HG03442 (cell line): ENCODE measurements at regions not wholly inside any gene's neighbourhood (a gene's known extent, or its start where the extent isn't known, plus 50 kb on each side); places are given as distances from the start of the nearest gene placed in this dataset.

ENCODE experiments used
- ATAC-seq: cut with Tn5 transposase; IDR thresholded peaks from one replicate; pipeline ENCODE4 v1.9.1; 2021; ENCODE audit warnings: mild to moderate bottlenecking, moderate library complexity; ENCODE audit not compliant: unreplicated experiment

DNA sequence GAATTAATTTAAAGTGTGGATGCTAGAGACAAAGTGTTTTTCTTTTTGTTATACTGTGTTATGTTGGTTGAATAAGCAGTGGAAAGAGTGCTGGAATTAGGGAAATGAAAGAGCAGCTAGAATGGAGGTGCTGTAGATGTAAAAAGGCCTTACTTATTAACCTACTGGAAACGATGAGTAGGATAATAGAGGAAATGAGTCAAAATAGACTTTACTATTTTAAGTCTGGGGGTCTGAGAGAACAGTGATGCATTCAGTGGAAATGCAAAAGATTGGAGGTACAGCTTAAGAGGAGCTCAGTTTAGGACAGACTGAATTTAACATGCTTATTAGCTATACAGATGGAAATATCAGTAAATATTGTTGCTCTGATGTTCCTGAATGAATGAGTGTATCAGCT lies 674.0 kb downstream of the OTOL1 start:
- ATAC-seq: peak; percentile 50

DNA sequence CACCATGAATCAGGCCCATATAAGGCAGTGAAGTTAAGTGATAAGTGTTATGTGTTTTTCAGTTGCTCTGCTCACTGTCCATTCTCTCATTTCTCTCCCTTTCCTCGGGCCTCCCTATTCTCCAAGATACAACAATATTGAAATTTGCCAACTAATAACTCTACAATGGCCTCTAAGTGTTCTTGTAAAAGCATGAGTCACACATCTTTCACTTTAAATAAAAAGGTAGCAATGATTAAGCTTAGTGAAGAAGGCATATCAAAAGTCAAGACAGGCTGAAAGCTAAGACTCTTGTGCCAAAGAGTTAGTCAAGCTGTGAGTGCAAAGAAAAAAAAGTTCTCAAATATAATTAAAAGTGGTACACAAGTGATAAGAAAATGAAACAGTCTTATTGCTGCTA lies 675.4 kb downstream of the OTOL1 start:
- ATAC-seq: no peak

- ATAC-seq: no peak
Measured at GRCh38 chr3:162175145-162175544, 678.5 kb downstream of the OTOL1 start.

GRCh38 chr3:162175878-162176277 lies 679.3 kb downstream of the OTOL1 start:
- no peak for ATAC-seq

- no peak for ATAC-seq
Measured at GRCh38 chr3:162183440-162183839, 686.8 kb downstream of the OTOL1 start.

DNA sequence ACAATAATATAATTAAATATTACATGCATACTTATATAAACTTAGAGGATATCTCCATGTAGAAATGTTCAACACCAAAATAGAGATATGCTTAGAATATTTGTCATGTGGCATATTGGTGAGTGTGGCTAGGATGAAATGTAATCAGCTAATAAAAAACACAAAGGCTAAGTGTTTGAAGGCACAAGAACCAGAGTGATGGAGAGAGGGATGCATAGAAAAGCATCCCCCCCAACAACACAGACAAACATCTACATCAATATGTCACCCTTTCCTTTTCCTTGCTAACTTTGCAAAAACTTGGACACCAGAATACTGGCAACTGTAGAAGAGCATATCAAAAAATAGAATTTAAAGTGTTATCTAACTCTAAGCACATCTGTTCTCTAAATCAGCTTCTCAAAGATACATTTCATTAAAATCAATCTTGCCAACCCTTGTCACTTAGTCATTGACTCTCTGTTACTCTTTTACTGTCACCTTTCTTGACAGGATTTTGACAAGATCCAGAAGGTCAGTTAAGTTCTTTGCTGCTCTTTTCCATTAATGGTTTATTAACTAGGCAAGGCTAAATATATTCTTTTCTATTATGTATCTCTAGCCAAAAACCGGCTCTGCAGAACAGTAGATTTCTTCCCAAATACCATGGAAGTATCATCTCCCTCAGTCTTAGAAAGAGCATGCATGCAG lies 695.9 kb downstream of the OTOL1 start:
- ATAC-seq: no peak

DNA sequence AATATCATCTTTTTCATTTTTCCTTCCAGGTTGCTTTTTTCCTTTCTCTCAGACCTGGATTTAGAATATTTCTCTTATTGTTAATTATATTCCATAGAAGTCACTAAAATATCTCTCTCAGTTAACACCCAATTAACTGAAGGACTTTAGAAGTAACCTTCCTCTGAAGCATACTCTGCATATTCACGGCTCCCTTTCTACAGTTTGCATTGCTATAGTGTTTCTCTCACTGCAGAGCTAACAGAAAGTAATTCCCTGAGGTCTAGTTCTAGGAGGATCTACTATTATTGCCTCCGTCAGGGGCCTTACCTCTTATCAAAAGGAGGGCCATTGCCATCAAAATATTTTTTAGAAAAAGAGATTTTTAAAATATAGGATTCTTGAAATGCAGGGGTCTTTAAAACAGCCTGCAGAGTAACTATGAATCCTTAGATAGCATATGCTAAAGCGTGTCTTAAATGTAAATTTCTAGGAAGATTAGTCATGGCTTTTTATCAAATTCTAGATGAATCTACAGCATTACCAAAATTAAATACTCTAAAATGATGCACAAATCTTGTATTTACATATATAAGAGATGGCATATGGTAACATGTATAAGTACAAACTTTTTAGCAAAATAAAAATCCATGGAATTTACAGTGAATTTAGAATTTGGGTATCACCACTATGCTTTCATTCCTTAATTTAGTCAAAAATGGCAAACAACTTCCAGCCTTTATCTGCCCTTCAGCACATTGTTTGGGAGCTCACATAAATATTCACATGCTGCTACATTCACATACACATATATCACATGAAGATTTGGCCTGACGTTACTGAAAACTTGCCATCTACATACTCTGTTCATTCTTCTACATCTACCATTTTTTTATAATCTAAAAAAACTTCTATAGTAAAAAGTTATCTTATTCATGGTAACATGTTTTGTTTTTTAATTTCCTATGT lies 696.8 kb downstream of the OTOL1 start:
- no peak for ATAC-seq

GRCh38 chr3:162195147-162195546 lies 698.5 kb downstream of the OTOL1 start:
- ATAC-seq: no peak

GRCh38 chr3:162196964-162197363 lies 700.4 kb downstream of the OTOL1 start:
- no peak for ATAC-seq

- no peak for ATAC-seq
Measured at GRCh38 chr3:162200836-162201235, 704.2 kb downstream of the OTOL1 start.

DNA sequence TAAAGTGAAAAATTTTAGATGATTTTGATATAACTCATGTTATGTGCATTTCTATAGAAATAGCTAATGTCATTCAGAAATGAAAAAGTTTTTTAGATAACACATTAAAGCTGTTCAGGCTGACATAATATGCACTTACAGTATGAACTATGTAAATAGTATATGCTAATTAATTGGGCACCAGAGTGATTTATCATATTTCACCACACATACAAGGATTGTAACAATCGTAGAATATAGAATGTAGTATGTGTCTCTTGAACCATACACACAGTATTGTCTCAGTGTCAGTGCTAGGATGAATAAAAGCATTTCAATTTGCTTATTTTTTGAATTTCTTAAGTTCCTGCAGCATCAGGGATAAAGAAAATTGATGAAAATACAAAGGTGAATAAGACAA lies 710.0 kb downstream of the OTOL1 start:
- no peak for ATAC-seq

- ATAC-seq: no peak
Measured at GRCh38 chr3:162211470-162211869, 714.9 kb downstream of the OTOL1 start.

DNA sequence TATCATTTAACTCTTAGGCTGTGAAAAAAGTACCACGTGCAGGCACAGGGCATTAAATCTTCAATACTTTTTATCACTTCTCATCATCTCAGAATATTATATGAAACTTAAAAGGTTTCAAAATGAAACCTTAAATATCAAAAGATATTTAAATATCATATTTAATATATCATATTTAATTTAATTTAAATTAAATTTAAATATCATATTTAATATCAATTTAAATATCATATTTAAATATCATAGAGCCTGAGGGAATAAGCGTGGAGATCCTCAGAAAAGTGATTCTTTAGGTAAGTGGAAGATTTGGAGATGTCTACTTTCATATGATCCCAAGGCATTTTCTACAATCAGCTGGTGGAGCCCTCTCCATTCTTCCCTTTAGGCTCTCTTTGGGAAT lies 716.6 kb downstream of the OTOL1 start:
- no peak for ATAC-seq

GRCh38 chr3:162213956-162214355 lies 717.3 kb downstream of the OTOL1 start:
- ATAC-seq: no peak

- no peak for ATAC-seq
Measured at GRCh38 chr3:162217647-162218046, 721.0 kb downstream of the OTOL1 start.

- no peak for ATAC-seq
Measured at GRCh38 chr3:162218479-162218878, 721.9 kb downstream of the OTOL1 start.

DNA sequence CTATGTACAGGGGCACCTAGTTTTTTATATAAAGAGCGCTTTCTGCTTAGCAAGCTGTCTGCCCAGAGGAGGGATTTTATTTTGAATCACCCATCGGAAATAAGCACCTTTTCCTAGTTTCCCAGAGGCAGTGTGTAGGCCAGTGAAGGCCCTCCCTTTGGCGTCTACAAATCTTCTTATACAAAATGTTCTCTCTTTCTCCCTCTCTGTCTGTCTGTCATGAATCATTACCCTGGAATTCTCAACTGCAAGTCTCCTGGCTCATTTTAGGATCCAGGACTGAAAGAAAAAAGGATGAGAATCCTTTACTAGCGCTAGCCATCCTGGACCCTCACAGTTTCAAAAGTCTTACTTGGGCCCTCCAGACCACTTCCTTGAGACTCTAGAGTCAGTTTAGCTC lies 728.1 kb downstream of the OTOL1 start:
- no peak for ATAC-seq

GRCh38 chr3:162236949-162237348 lies 740.3 kb downstream of the OTOL1 start:
- no peak for ATAC-seq

DNA sequence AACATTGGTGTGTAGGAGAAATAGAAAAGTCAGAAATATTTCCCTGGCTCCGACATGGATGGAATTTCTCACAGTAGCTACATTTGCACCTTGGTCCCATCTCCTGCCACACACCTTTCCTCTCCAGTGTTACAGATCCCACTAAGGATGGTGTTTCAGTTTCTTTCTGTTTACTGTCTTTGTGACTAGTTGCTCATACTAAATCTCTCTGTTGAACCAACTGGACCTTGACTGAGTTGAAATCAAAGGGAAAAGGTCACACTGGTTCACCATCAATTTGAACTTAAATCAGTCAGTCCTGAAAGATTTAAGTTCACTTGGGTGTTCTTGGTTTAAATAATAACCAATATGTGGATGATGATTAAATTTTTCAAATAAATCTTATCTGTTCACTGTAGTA lies 754.2 kb downstream of the OTOL1 start:
- ATAC-seq: no peak

- ATAC-seq: no peak
Measured at GRCh38 chr3:162262129-162262528, 765.5 kb downstream of the OTOL1 start.

DNA sequence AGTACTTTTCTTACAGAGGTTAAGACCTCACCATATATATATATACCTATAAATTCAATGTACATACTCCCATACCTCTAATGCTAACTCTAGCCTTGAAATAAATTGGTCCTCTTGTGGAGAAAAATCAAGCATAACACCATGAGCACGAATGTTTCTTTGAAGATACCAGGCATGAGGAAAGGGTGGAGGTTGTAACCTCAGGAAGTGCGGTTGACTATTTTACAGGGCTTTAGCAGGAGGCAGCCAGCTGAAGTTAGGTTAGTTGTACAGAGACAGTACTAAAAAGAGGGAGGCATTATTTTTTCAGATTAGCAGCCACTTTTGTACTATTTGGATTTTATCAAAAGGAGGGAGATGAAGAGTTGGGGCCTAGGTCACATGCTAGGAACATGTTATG lies 767.0 kb downstream of the OTOL1 start:
- no peak for ATAC-seq
